Body of pancreas (tissue), 4 donors: ENCODE measurements at regions not wholly inside any gene's neighbourhood (a gene's known extent, or its start where the extent isn't known, plus 50 kb on each side); places are given as distances from the start of the nearest gene placed in this dataset.

Experiments
- POLR2A ChIP-seq, 3 donors: fragments of 450-650 bp; IDR thresholded peaks; one replicate each; pipeline ENCODE4 v1.6.1; 2016; ENCODE audit warnings: antibody characterized with exemption in 3 of 3, mild to moderate bottlenecking in 2 of 3
- TF ChIP-seq, protein P1 (sequence below), 7 experiments: fragments of 450-650 bp in 4 of 7; fragments of 200-600 bp in 3 of 7; sonication (generic) in 3 of 7; IDR thresholded peaks; one replicate each; pipeline ENCODE4 v1.5.1; 2016 to 2019; ENCODE audit warnings: antibody characterized with exemption in 7 of 7

DNA sequence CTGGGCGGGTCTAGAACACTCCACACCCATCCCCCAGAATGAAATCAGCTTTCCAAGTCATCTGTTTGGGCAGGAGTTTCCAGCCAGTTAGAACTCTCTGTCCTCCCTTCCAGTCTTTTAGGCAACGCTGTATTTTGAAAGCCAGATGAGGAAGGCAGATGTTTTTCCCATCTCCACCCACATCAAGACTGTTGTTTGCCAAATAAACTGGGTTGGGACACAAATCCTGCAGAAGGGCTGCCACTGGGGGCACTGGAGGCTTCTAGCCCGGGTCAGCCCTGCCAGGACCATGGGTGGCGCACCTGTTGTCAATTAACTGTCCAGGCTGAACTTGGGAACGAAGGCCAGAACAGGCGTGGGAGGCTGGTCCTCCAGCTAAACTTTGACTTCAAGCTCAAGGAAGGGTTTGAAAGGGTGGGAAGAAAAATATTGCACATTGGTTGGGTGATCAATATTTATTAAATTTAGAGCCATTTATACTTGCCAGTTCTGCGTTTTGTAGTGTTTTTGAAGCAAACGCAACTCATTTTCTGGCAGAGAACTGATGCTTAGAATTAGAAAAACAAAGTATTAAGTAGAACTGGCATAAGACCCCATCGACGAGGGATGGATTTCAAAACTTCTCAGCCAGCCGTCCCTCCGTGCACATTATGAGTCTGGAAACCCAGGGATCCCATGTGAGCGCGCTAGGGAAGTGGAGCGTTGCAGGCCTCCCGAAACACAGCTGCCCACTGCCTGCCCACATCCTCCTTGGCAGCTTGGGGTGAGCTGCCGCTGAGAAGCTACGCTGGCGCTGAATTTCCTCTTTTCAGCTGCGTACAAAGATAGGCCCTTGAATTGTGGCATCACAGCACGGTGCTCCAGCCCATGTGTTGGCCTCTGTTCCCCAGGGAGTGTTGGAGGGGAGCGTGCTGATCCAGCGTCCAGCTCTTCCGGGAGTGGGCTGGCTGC, 297.4 kb downstream of the QKI start:
- TF ChIP-seq, protein P1, sequence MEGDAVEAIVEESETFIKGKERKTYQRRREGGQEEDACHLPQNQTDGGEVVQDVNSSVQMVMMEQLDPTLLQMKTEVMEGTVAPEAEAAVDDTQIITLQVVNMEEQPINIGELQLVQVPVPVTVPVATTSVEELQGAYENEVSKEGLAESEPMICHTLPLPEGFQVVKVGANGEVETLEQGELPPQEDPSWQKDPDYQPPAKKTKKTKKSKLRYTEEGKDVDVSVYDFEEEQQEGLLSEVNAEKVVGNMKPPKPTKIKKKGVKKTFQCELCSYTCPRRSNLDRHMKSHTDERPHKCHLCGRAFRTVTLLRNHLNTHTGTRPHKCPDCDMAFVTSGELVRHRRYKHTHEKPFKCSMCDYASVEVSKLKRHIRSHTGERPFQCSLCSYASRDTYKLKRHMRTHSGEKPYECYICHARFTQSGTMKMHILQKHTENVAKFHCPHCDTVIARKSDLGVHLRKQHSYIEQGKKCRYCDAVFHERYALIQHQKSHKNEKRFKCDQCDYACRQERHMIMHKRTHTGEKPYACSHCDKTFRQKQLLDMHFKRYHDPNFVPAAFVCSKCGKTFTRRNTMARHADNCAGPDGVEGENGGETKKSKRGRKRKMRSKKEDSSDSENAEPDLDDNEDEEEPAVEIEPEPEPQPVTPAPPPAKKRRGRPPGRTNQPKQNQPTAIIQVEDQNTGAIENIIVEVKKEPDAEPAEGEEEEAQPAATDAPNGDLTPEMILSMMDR (IDR thresholded peaks at IDR 0.05): peak in 1 of 7 experiments; percentile 1
- TF ChIP-seq POLR2A (IDR thresholded peaks at IDR 0.05): no peak
